KMS-11 (cell line): ENCODE measurements at regions not wholly inside any gene's neighbourhood (a gene's known extent, or its start where the extent isn't known, plus 50 kb on each side); places are given as distances from the start of the nearest gene placed in this dataset.
"Not testable (repeated sequence)": the region's sequence is repeated elsewhere in the genome, so short reads cannot be mapped to it uniquely, and the experiment has no call there.

ENCODE experiments used
- H2AFZ ChIP-seq: fragments of 200-600 bp; sonication (generic); 2 replicates; pipeline ENCODE4 v1.6.1; 2016; ENCODE audit warnings: antibody characterized with exemption, mixed run types, low read depth
- H3K27ac ChIP-seq: fragments of 200-600 bp; sonication (generic); 2 replicates; pipeline ENCODE4 v1.6.1; 2016; ENCODE audit warnings: mild to moderate bottlenecking, mixed run types
- H3K27me3 ChIP-seq: fragments of 200-600 bp; sonication (generic); 2 replicates; pipeline ENCODE4 v1.6.1; 2017; ENCODE audit warnings: mild to moderate bottlenecking, low read depth, mixed run types, moderate library complexity; ENCODE audit not compliant: insufficient read depth
- H3K36me3 ChIP-seq: fragments of 200-600 bp; sonication (generic); 2 replicates; pipeline ENCODE4 v1.6.1; 2017; ENCODE audit warnings: mild to moderate bottlenecking, mixed run types; ENCODE audit not compliant: insufficient read depth
- H3K4me1 ChIP-seq: fragments of 200-600 bp; sonication (generic); 2 replicates; pipeline ENCODE4 v1.6.1; 2016; ENCODE audit warnings: mild to moderate bottlenecking, low read depth, mixed run types; ENCODE audit not compliant: poor library complexity, severe bottlenecking
- H3K4me2 ChIP-seq: fragments of 200-600 bp; sonication (generic); 2 replicates; pipeline ENCODE4 v1.7.0; 2016; ENCODE audit warnings: mild to moderate bottlenecking, mixed run types
- H3K4me3 ChIP-seq: fragments of 200-600 bp; sonication (generic); IDR thresholded peaks from 2 replicates; pipeline ENCODE4 v1.6.1; 2017; ENCODE audit warnings: low read depth, low read length, mixed read lengths; ENCODE audit not compliant: insufficient read depth
- H3K79me2 ChIP-seq: fragments of 200-600 bp; sonication (generic); 2 replicates; pipeline ENCODE4 v1.6.1; 2016; ENCODE audit warnings: low read depth, mixed run types; ENCODE audit not compliant: insufficient read depth
- H3K9ac ChIP-seq: fragments of 200-600 bp; sonication (generic); 2 replicates; pipeline ENCODE4 v1.6.1; 2016; ENCODE audit warnings: mild to moderate bottlenecking, mixed run types
- H4K20me1 ChIP-seq: fragments of 200-600 bp; sonication (generic); 2 replicates; pipeline ENCODE4 v1.6.1; 2016; ENCODE audit warnings: mild to moderate bottlenecking, mixed run types; ENCODE audit not compliant: insufficient read depth
- CTCF ChIP-seq: fragments of 200-600 bp; sonication (generic); conservative IDR thresholded peaks from 2 replicates; pipeline ENCODE4 v1.6.1; 2017; ENCODE audit warnings: low read depth, mild to moderate bottlenecking, antibody characterized with exemption, low read length, moderate library complexity, mixed read lengths

DNA sequence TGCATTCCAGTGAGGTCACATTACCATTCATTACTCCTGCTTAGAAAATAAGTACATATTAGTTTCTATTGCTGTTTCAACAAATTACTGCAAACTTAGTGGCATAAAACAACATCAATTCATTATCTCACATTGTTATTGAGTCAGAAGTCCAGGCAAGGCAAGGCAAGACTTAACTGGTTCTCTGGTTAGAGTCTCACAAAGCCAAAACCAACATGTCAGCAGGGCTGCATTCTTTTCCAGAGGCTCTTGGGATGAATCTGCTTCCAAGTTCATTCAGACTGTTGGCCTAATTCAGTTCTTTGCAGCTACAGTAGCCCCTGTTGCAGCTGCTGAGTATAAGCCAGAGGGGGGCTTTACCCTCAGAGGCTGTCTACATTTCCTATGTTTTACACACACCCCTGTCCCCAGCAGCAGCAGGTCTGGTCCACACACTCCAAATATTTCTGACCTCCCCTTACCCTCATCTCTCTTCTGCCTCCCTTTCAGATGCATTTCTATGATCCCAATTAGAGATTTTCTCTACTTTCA lies 892.1 kb upstream of the EPHA5 start:
- H2AFZ ChIP-seq = no peak overlapping the region
- H3K36me3 ChIP-seq = no peaks in the 10 kb centered on the region
- H3K4me3 ChIP-seq = no peak overlapping the region
- no peaks in the 10 kb centered on the region for H3K79me2 ChIP-seq
- no peaks in the 10 kb centered on the region for H3K27me3 ChIP-seq
- H3K27ac ChIP-seq = no peak overlapping the region
- TF ChIP-seq CTCF = no peak
- H3K4me1 ChIP-seq = no peaks in the 10 kb centered on the region
- H3K4me2 ChIP-seq = no peak overlapping the region
- no peaks in the 10 kb centered on the region for H4K20me1 ChIP-seq
- no peak overlapping the region for H3K9ac ChIP-seq

DNA sequence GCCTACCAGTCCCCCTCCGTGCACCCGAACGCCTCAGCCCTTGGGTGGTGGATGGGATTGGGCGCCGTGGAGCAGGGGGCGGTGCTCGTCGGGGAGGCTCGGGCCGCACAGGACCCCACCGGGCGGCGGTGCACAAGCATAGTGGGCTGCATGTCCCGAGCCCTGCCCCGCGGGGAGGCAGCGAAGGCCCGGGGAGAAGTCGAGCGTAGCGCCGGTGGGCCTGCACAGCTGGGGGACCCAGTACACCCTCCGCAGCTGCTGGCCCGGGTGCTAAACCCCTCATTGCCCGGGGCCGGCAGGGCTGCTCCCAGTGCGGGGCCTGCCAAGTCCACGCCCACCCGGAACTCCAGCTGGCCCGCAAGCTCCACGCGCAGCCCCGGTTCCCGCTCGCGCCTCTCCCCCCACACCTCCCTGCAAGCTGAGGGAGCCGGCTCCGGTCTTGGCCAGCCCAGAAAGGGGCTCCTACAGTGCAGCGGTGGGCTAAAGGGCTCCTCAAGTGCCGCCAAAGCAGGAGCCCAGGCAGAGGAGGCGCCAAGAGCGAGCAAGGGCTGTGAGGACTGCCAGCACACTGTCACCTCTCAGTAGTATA lies 891.3 kb upstream of the EPHA5 start:
- not testable (repeated sequence) for H3K79me2 ChIP-seq, H3K27me3 ChIP-seq, H3K27ac ChIP-seq, H2AFZ ChIP-seq, H3K4me2 ChIP-seq, H3K9ac ChIP-seq, H4K20me1 ChIP-seq, H3K4me3 ChIP-seq, H3K4me1 ChIP-seq, H3K36me3 ChIP-seq

GRCh38 chr4:66558651-66559050 lies 888.4 kb upstream of the EPHA5 start:
- Histone ChIP-seq H3K27me3 (no peaks in the 10 kb centered on the region), H2AFZ (no peak overlapping the region), H3K79me2 (no peaks in the 10 kb centered on the region), H3K27ac (no peak overlapping the region), H3K4me2 (no peak overlapping the region), H4K20me1 (no peaks in the 10 kb centered on the region), H3K36me3 (no peaks in the 10 kb centered on the region), H3K4me1 (no peaks in the 10 kb centered on the region), H3K9ac (no peak overlapping the region), H3K4me3 (no peak overlapping the region)
- TF ChIP-seq CTCF = no peak

GRCh38 chr4:66556651-66557278 lies 886.5 kb upstream of the EPHA5 start:
- no peak overlapping the region for H2AFZ ChIP-seq
- H3K79me2 ChIP-seq = no peaks in the 10 kb centered on the region
- no peak overlapping the region for H3K9ac ChIP-seq
- H3K4me1 ChIP-seq = no peaks in the 10 kb centered on the region
- H3K4me2 ChIP-seq = no peak overlapping the region
- no peaks in the 10 kb centered on the region for H3K27me3 ChIP-seq
- H3K4me3 ChIP-seq = no peak overlapping the region
- no peak for TF ChIP-seq CTCF
- no peak overlapping the region for H3K27ac ChIP-seq
- no peaks in the 10 kb centered on the region for H3K36me3 ChIP-seq
- H4K20me1 ChIP-seq = no peaks in the 10 kb centered on the region

DNA sequence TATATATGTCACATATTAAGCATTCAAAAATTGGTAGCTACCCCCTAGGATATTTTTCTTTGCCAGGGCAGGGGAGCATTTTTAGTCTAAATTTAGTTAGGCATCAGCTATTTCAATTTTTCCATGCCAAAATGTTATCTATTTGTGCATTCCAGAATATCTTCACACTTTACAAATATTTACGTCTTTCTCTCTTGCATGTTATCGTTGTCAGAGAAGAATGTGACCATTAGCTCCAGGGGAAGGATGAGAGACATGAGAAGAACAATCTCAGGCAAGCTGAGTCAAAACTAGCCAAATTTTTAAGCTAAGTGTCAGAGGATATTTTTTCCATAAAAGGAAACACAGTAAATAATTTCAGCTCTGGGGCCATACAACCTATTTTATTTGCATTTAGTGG lies 885.0 kb upstream of the EPHA5 start:
- Histone ChIP-seq H2AFZ (no peak overlapping the region), H4K20me1 (no peaks in the 10 kb centered on the region), H3K27me3 (no peaks in the 10 kb centered on the region), H3K79me2 (no peaks in the 10 kb centered on the region), H3K4me1 (no peaks in the 10 kb centered on the region), H3K9ac (no peak overlapping the region), H3K4me3 (no peak overlapping the region), H3K4me2 (no peak overlapping the region), H3K27ac (no peak overlapping the region), H3K36me3 (no peaks in the 10 kb centered on the region)
- no peak for TF ChIP-seq CTCF
